SK-N-SH (cell line): ENCODE measurements at regions not wholly inside any gene's neighbourhood (a gene's known extent, or its start where the extent isn't known, plus 50 kb on each side); places are given as distances from the start of the nearest gene placed in this dataset.

ENCODE experiments used
- CTCF ChIA-PET: fragments of 300-600, 350-600 bp; formaldehyde crosslinking; extraction: SDS; loops from one replicate; lab custom pipeline; 2021; lab: Yijun Ruan, JAX
- POLR2A ChIA-PET: fragments of 350-600 bp; sonication (Branson Sonifier 250); formaldehyde crosslinking; extraction: SDS; loops from one replicate; lab custom pipeline; 2020; ENCODE audit warnings: antibody characterized with exemption, inconsistent platforms; lab: Yijun Ruan, JAX
- DNase-seq: peaks from one replicate; pipeline ENCODE4 v3.0.0; 2012
- H2AFZ ChIP-seq: fragments of 200-600 bp; sonication (generic); 2 replicates; pipeline ENCODE4 v1.8.1; 2016; ENCODE audit warnings: antibody characterized with exemption, mild to moderate bottlenecking, low read depth
- H3F3A ChIP-seq: fragments of 200-600 bp; sonication (generic); replicated peaks from 2 replicates; pipeline ENCODE3; 2016; ENCODE audit warnings: antibody characterized with exemption, mild to moderate bottlenecking; ENCODE audit not compliant: insufficient read depth
- H3K27ac ChIP-seq, 2 experiments: fragments of 200-500 bp in 1 of 2; fragments of 200-600 bp in 1 of 2; sonication (Bioruptor generic) in 1 of 2; sonication (generic), shearing (Covaris generic) in 1 of 2; 2 replicates each; pipeline versions ENCODE4 v1.5.1 to v1.6.1; 2014 to 2016; ENCODE audit warnings: low read depth in 2 of 2, inconsistent platforms in 1 of 2, low read length in 1 of 2, mild to moderate bottlenecking in 1 of 2, mixed read lengths in 1 of 2
- H3K27me3 ChIP-seq: fragments of 200-600 bp; sonication (generic), shearing (Covaris generic); 2 replicates; pipeline ENCODE4 v1.6.1; 2016; ENCODE audit warnings: mixed run types; ENCODE audit not compliant: insufficient read depth
- H3K36me3 ChIP-seq, 2 experiments: fragments of 200-500 bp in 1 of 2; fragments of 200-600 bp in 1 of 2; sonication (Bioruptor generic) in 1 of 2; sonication (generic) in 1 of 2; replicated peaks in 1 of 2; 2 replicates each; pipeline versions ENCODE3 to v1.5.1; 2014 to 2016; ENCODE audit warnings: low read length in 1 of 2, mild to moderate bottlenecking in 1 of 2; ENCODE audit not compliant: insufficient read depth in 2 of 2, control insufficient read depth in 1 of 2
- H3K4me1 ChIP-seq, 2 experiments: fragments of 200-500 bp in 1 of 2; fragments of 200-600 bp in 1 of 2; sonication (Bioruptor generic) in 1 of 2; sonication (generic), shearing (Covaris generic) in 1 of 2; 2 replicates each; pipeline versions ENCODE4 v1.5.1 to v1.6.1; 2014 to 2016; ENCODE audit warnings: low read depth in 1 of 2, low read length in 1 of 2, mixed run types in 1 of 2; ENCODE audit not compliant: insufficient read depth in 2 of 2, control insufficient read depth in 1 of 2
- H3K4me2 ChIP-seq: fragments of 200-600 bp; sonication (generic), shearing (Covaris generic); 2 replicates; pipeline ENCODE4 v1.6.1; 2017; ENCODE audit warnings: mixed run types
- H3K4me3 ChIP-seq, 2 experiments: fragments of 200-500 bp in 1 of 2; fragments of 200-600 bp in 1 of 2; sonication (Bioruptor generic) in 1 of 2; sonication (generic), shearing (Covaris generic) in 1 of 2; 2 replicates each; pipeline versions ENCODE4 v1.5.1 to v1.8.1; 2014 to 2016; ENCODE audit warnings: low read depth in 2 of 2, inconsistent platforms in 1 of 2, low read length in 1 of 2, mild to moderate bottlenecking in 1 of 2, mixed read lengths in 1 of 2, moderate library complexity in 1 of 2
- H3K79me2 ChIP-seq: fragments of 200-600 bp; sonication (generic); 2 replicates; pipeline ENCODE4 v1.8.1; 2017; ENCODE audit warnings: mild to moderate bottlenecking; ENCODE audit not compliant: insufficient read depth
- H3K9ac ChIP-seq: fragments of 200-600 bp; sonication (generic); 2 replicates; pipeline ENCODE4 v1.6.1; 2017; ENCODE audit warnings: mixed run types
- H3K9me2 ChIP-seq: fragments of 200-600 bp; sonication (generic); 2 replicates; pipeline ENCODE4 v1.6.1; 2017; ENCODE audit warnings: mixed run types
- H3K9me3 ChIP-seq: fragments of 200-600 bp; sonication (generic); 2 replicates; pipeline ENCODE4 v1.6.1; 2017; ENCODE audit warnings: mixed run types, mild to moderate bottlenecking, moderate library complexity
- H4K20me1 ChIP-seq: fragments of 200-600 bp; sonication (generic); 2 replicates; pipeline ENCODE4 v1.6.1; 2017; ENCODE audit warnings: mild to moderate bottlenecking, mixed run types; ENCODE audit not compliant: insufficient read depth
- ELF1 ChIP-seq: IDR thresholded peaks from 2 replicates; pipeline ENCODE4 v1.4.0; 2012
- EP300 ChIP-seq, 2 experiments: IDR thresholded peaks; 2 replicates each; pipeline versions ENCODE4 v1.4.0 to v1.6.1; 2012; ENCODE audit warnings: borderline replicate concordance in 1 of 2, low read depth in 1 of 2, low read length in 1 of 2
- EZH2phosphoT487 ChIP-seq: fragments of 200-600 bp; sonication (generic); IDR thresholded peaks from 2 replicates; pipeline ENCODE4 v1.6.1; 2017; ENCODE audit warnings: low read depth, mixed run types, mild to moderate bottlenecking, antibody characterized with exemption, moderate library complexity, borderline replicate concordance
- GABPA ChIP-seq: IDR thresholded peaks from 2 replicates; pipeline ENCODE4 v1.4.0; 2012; ENCODE audit warnings: low read depth, mild to moderate bottlenecking
- GATA2 ChIP-seq: sonication (generic); formaldehyde crosslinking; IDR thresholded peaks from 2 replicates; pipeline ENCODE4 v1.5.0; 2020; ENCODE audit warnings: mild to moderate bottlenecking, missing genetic modification reagents
- IRF3 ChIP-seq: fragments of 150-350 bp; IDR thresholded peaks from 2 replicates; pipeline ENCODE4 v1.6.1; 2016; ENCODE audit warnings: mild to moderate bottlenecking, low read depth, low read length
- MAX ChIP-seq: IDR thresholded peaks from 2 replicates; pipeline ENCODE4 v1.4.0; 2012; ENCODE audit warnings: low read depth
- MXI1 ChIP-seq: IDR thresholded peaks from 2 replicates; pipeline ENCODE4 v1.6.1; 2012; ENCODE audit warnings: mild to moderate bottlenecking, low read depth, low read length, improper control_type of control experiment
- NFIC ChIP-seq: IDR thresholded peaks from 2 replicates; pipeline ENCODE4 v1.4.0; 2012; ENCODE audit warnings: borderline replicate concordance
- NRF1 ChIP-seq: IDR thresholded peaks from 2 replicates; pipeline ENCODE4 v1.6.1; 2012; ENCODE audit warnings: low read depth, mild to moderate bottlenecking, low read length
- PBX3 ChIP-seq: IDR thresholded peaks from 2 replicates; pipeline ENCODE4; 2012
- RCOR1 ChIP-seq: fragments of 150-350 bp; IDR thresholded peaks from 2 replicates; pipeline ENCODE4 v1.6.1; 2017; ENCODE audit warnings: antibody characterized with exemption, low read length
- REST ChIP-seq: IDR thresholded peaks from 2 replicates; pipeline ENCODE4 v1.6.1; 2012; ENCODE audit warnings: mild to moderate bottlenecking, low read depth, low read length, moderate library complexity
- RFX5 ChIP-seq: IDR thresholded peaks from 2 replicates; pipeline ENCODE4 v1.6.1; 2012; ENCODE audit warnings: mild to moderate bottlenecking, improper control_type of control experiment, low read length
- SMC3 ChIP-seq: IDR thresholded peaks from 2 replicates; pipeline ENCODE4 v1.6.1; 2012; ENCODE audit warnings: low read depth, low read length, improper control_type of control experiment
- TEAD4 ChIP-seq: IDR thresholded peaks from 2 replicates; pipeline ENCODE4 v1.4.0; 2012; ENCODE audit warnings: mild to moderate bottlenecking, borderline replicate concordance; ENCODE audit not compliant: insufficient read depth
- USF2 ChIP-seq: fragments of 150-350 bp; IDR thresholded peaks from 2 replicates; pipeline ENCODE4 v1.6.1; 2017; ENCODE audit warnings: antibody characterized with exemption, low read length, low read depth, borderline replicate concordance
- YY1 ChIP-seq: IDR thresholded peaks from 2 replicates; pipeline ENCODE4 v1.4.0; 2012; ENCODE audit warnings: low read depth, mild to moderate bottlenecking
- ZBTB33 ChIP-seq: IDR thresholded peaks from 2 replicates; pipeline ENCODE4 v1.4.0; 2012; ENCODE audit warnings: low read depth, borderline replicate concordance

- Histone ChIP-seq H3K4me1 (no peaks in the 10 kb centered on the region), H4K20me1 (no peaks in the 10 kb centered on the region), H3K27ac (no peak overlapping the region), H3K79me2 (no peaks in the 10 kb centered on the region), H3K36me3 (no peaks in the 10 kb centered on the region), H3K9me3 (no peaks in the 10 kb centered on the region), H3F3A (no peaks in the 10 kb centered on the region), H2AFZ (no peak overlapping the region), H3K9me2 (no peaks in the 10 kb centered on the region), H3K4me2 (no peak overlapping the region), H3K4me3 (no peak overlapping the region), H3K9ac (no peak overlapping the region), H3K27me3 (no peaks in the 10 kb centered on the region)
- CTCF ChIA-PET = interaction anchor here (0.6 to 1.0 kb wide), 2 partner anchors 11 to 437 kb away, joined by 3 read pairs; no protein-coding TSS in a partner anchor
- TF ChIP-seq ZBTB33 (no peak), GATA2 (CRISPR knock-in tag) (no peak), ELF1 (no peak), REST (no peak), MXI1 (no peak), TEAD4 (no peak), PBX3 (no peak), YY1 (no peak), GABPA (no peak), EZH2phosphoT487 (no peak), USF2 (no peak), NRF1 (no peak), EP300 (IDR thresholded peaks at IDR 0.05; ENCODE audit: borderline replicate concordance in 1 of 2, low read depth in 1 of 2, low read length in 1 of 2) (no peak), SMC3 (no peak), MAX (no peak), NFIC (no peak), RCOR1 (no peak), RFX5 (no peak), IRF3 (no peak)
- no peak for DNase-seq
- POLR2A ChIA-PET = no interaction called here
These were observed 107.0 kb downstream of the PCDH18 start for GRCh38 chr4:137425281-137425680.
